ENCODE measurements at regions not wholly inside any gene's neighbourhood (a gene's known extent, or its start where the extent isn't known, plus 50 kb on each side); places are given as distances from the start of the nearest gene placed in this dataset.

GRCh38 chr20:7269452-7269851, 502.0 kb downstream of the BMP2 start:
- intact Hi-C loops (cut with micrococcal nuclease; ENCODE audit: unreplicated experiment): no loop called here

More at GRCh38 chr20:7269452-7269851, 502.0 kb downstream of the BMP2 start:
- Histone ChIP-seq H2AFZ (ENCODE audit: low read length) (no peak overlapping the region), H3K9me3 (ENCODE audit: low read length) (no peaks in the 10 kb centered on the region), H3K4me2 (ENCODE audit: low read depth, low read length) (no peak overlapping the region), H3K36me3 (replicated peaks in 1 of 2; ENCODE audit: control insufficient read depth in 1 of 2, insufficient read depth in 2 of 2, low read length in 2 of 2) (no peaks in the 10 kb centered on the region), H4K20me1 (ENCODE audit: insufficient read depth, low read length) (no peaks in the 10 kb centered on the region), H3K27ac (ENCODE audit: extremely low read length, insufficient read depth, low read length) (no peak overlapping the region), H3K79me2 (ENCODE audit: insufficient read depth, low read length) (no peaks in the 10 kb centered on the region), H3K4me1 (ENCODE audit: insufficient read depth, low read length) (no peaks in the 10 kb centered on the region), H3K4me3 (replicated peaks in 1 of 3; ENCODE audit: insufficient read depth in 1 of 3, low read depth in 2 of 3, low read length in 3 of 3) (no peak overlapping the region), H3K9ac (ENCODE audit: insufficient read depth, low read depth, low read length) (no peak overlapping the region), H3K27me3 (ENCODE audit: control insufficient read depth in 1 of 2, insufficient read depth in 2 of 2, low read length in 2 of 2) (no peaks in the 10 kb centered on the region)
- BruUV-seq (replicated peaks): no TSS peak
- FAIRE-seq (no peak), DNase-seq (ENCODE audit: low spot score) (no peak), ATAC-seq (no peak)
- no peak for TF ChIP-seq HINFP (CRISPR knock-in tag; IDR thresholded peaks at IDR 0.05; ENCODE audit: low read depth)
- TF ChIP-seq PHF20 (CRISPR knock-in tag; IDR thresholded peaks at IDR 0.05): no peak
- TF ChIP-seq ZNF773 (CRISPR knock-in tag; IDR thresholded peaks at IDR 0.05; ENCODE audit: borderline replicate concordance): no peak
- TF ChIP-seq ZNF670 (CRISPR knock-in tag; IDR thresholded peaks at IDR 0.05; ENCODE audit: borderline replicate concordance): no peak
- no peak for TF ChIP-seq CAMTA2 (CRISPR knock-in tag; IDR thresholded peaks at IDR 0.05; ENCODE audit: borderline replicate concordance)
- no peak for TF ChIP-seq ZNF552 (CRISPR knock-in tag; IDR thresholded peaks at IDR 0.05; ENCODE audit: borderline replicate concordance)
- no peak for TF ChIP-seq TBX2 (CRISPR knock-in tag; IDR thresholded peaks at IDR 0.05; ENCODE audit: borderline replicate concordance)
- no peak for TF ChIP-seq KLF15 (CRISPR knock-in tag; IDR thresholded peaks at IDR 0.05; ENCODE audit: borderline replicate concordance)
- no peak for TF ChIP-seq MAFK (conservative IDR thresholded peaks at IDR 0.05 in 1 of 2, IDR thresholded peaks at IDR 0.05 in 1 of 2; ENCODE audit: low read length in 2 of 2)
- no peak for TF ChIP-seq HNF4G (IDR thresholded peaks at IDR 0.05; ENCODE audit: borderline replicate concordance, low read depth, low read length)
- no peak for TF ChIP-seq HNF4G (CRISPR knock-in tag; IDR thresholded peaks at IDR 0.05; ENCODE audit: borderline replicate concordance, low read depth)
- TF ChIP-seq FOXK1 (CRISPR knock-in tag; IDR thresholded peaks at IDR 0.05; ENCODE audit: borderline replicate concordance, low read depth): no peak
- TF ChIP-seq SSRP1 (CRISPR knock-in tag; IDR thresholded peaks at IDR 0.05): no peak
- no peak for TF ChIP-seq LCORL (IDR thresholded peaks at IDR 0.05)
- no peak for TF ChIP-seq LCORL (CRISPR knock-in tag; IDR thresholded peaks at IDR 0.05)
- no peak for TF ChIP-seq ZNF660 (CRISPR knock-in tag; IDR thresholded peaks at IDR 0.05; ENCODE audit: borderline replicate concordance, low read depth)
- TF ChIP-seq GATA4 (IDR thresholded peaks at IDR 0.05; ENCODE audit: borderline replicate concordance, low read depth): no peak
- no peak for TF ChIP-seq KDM4B (CRISPR knock-in tag; IDR thresholded peaks at IDR 0.05)
- no peak for TF ChIP-seq REPIN1 (CRISPR knock-in tag; IDR thresholded peaks at IDR 0.05; ENCODE audit: borderline replicate concordance, low read depth)
- no peak for TF ChIP-seq DRAP1 (CRISPR knock-in tag; IDR thresholded peaks at IDR 0.05)
- TF ChIP-seq TIGD3 (CRISPR knock-in tag; IDR thresholded peaks at IDR 0.05; ENCODE audit: borderline replicate concordance): no peak
- no peak for TF ChIP-seq ZNF296 (CRISPR knock-in tag; conservative IDR thresholded peaks at IDR 0.05)
- in situ Hi-C loops (cut with HindIII; ENCODE audit: extremely low pct_ligation_motif_present, low pct_unique_long_range_greater_than_20kb): no loop called here
- POLR2A ChIA-PET: no interaction called here
- CTCF ChIA-PET (ENCODE audit: low intra/inter-chr PET ratio, low total read pairs): no interaction called here
- 10% methylated on average over 4 of the region's 4 CpGs for WGBS (ENCODE audit: low lambda C conversion rate)
